Prostate gland (tissue), 2 donors: ENCODE measurements at regions not wholly inside any gene's neighbourhood (a gene's known extent, or its start where the extent isn't known, plus 50 kb on each side); places are given as distances from the start of the nearest gene placed in this dataset.
"Not testable (repeated sequence)": the region's sequence is repeated elsewhere in the genome, so short reads cannot be mapped to it uniquely, and the experiment has no call there.

Experiments
- DNase-seq: peaks from one replicate; pipeline ENCODE4 v3.0.0-alpha.2; 2019; ENCODE audit warnings: low spot score
- H3K27ac ChIP-seq, 2 donors: fragments of 200-600 bp; sonication (generic); 2 replicates each; pipeline ENCODE4 v1.5.1; 2017 to 2019
- H3K27me3 ChIP-seq: fragments of 200-600 bp; sonication (generic); replicated peaks from 2 replicates; pipeline ENCODE4 v1.5.1; 2019; ENCODE audit not compliant: insufficient read depth
- H3K36me3 ChIP-seq, 2 donors: fragments of 200-600 bp; sonication (generic); 1 replicate in 1 of 2; 2 replicates in 1 of 2; pipeline versions ENCODE4 v1.5.1 to v1.8.1; 2017 to 2019
- H3K4me1 ChIP-seq: fragments of 200-600 bp; sonication (generic); replicated peaks from 2 replicates; pipeline ENCODE4 v1.5.1; 2019
- H3K4me3 ChIP-seq, 2 donors: fragments of 200-600 bp; sonication (generic); 2 replicates each; pipeline ENCODE4 v1.5.1; 2017 to 2019
- H3K9me3 ChIP-seq: fragments of 200-600 bp; sonication (generic); 2 replicates; pipeline ENCODE4 v1.5.1; 2017
- POLR2A ChIP-seq: fragments of 450-650 bp; IDR thresholded peaks from one replicate; pipeline ENCODE4 v1.6.1; 2016; ENCODE audit warnings: antibody characterized with exemption, mild to moderate bottlenecking
- POLR2AphosphoS5 ChIP-seq: sonication (generic); formaldehyde crosslinking; IDR thresholded peaks from one replicate; pipeline ENCODE4 v1.6.1; 2017; ENCODE audit warnings: antibody characterized with exemption
- WGBS: methylation state at CpG from one replicate; pipeline ENCODE4 v1.1.5; 2018; 5-methylcytosine and 5-hydroxymethylcytosine counted together
- intact Hi-C: fragments of 100-400 bp; cut with DNase I; formaldehyde crosslinking; loops from one replicate; pipeline ENCODE4 v1.14.2; 2022
- TF ChIP-seq, protein P1 (sequence below), 4 experiments: fragments of 200-600 bp in 2 of 4; fragments of 450-650 bp in 2 of 4; sonication (generic) in 2 of 4; IDR thresholded peaks; 1 replicate in 3 of 4; 2 replicates in 1 of 4; pipeline ENCODE4 v1.5.1; 2016 to 2019; ENCODE audit warnings: antibody characterized with exemption in 4 of 4, mild to moderate bottlenecking in 2 of 4, moderate library complexity in 2 of 4

- H3K4me1 ChIP-seq: no peaks in the 10 kb centered on the region
- no peaks in the 10 kb centered on the region for H3K9me3 ChIP-seq
- DNase-seq: no peak
- no peaks in the 10 kb centered on the region for H3K36me3 ChIP-seq
- H3K27ac ChIP-seq: no peak overlapping the region
- no peaks in the 10 kb centered on the region for H3K27me3 ChIP-seq
- intact Hi-C loops: no loop called here
- 7% methylated on average over 1 of the region's 1 CpG for WGBS
- TF ChIP-seq POLR2A: no peak
- TF ChIP-seq, protein P1, sequence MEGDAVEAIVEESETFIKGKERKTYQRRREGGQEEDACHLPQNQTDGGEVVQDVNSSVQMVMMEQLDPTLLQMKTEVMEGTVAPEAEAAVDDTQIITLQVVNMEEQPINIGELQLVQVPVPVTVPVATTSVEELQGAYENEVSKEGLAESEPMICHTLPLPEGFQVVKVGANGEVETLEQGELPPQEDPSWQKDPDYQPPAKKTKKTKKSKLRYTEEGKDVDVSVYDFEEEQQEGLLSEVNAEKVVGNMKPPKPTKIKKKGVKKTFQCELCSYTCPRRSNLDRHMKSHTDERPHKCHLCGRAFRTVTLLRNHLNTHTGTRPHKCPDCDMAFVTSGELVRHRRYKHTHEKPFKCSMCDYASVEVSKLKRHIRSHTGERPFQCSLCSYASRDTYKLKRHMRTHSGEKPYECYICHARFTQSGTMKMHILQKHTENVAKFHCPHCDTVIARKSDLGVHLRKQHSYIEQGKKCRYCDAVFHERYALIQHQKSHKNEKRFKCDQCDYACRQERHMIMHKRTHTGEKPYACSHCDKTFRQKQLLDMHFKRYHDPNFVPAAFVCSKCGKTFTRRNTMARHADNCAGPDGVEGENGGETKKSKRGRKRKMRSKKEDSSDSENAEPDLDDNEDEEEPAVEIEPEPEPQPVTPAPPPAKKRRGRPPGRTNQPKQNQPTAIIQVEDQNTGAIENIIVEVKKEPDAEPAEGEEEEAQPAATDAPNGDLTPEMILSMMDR (IDR thresholded peaks at IDR 0.05): no peak
- TF ChIP-seq POLR2AphosphoS5: no peak
- no peak overlapping the region for H3K4me3 ChIP-seq
Observed at GRCh38 chr20:29085625-29086024, 2171.8 kb upstream of the DEFB115 start.

DNA sequence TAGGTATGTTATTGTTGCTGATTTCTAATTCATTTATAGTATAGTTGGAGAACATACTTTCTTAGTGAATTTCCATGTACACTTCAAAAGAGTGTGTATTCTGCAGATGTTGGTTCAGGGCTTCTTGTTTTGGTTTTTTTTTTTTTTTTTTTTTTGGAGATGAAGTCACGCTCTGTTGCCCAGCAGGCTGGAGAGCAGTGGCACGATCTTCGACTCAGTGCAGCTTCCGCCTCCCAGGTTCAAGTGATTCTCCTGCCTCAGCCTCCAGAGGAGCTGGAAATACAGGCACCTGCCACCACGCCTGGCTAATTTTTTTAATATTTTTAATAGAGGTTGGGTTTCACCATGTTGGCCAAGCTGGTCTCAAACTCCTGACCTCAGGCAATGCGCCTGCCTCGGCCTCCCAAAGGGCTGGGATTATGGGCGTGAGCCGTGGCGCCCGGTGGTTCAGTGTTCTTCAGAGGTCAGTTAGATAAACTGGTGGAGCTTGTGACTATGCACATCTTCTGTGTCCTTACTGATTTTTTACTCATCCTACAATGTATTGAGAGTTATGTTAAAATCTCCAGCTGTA, 2171.2 kb upstream of the DEFB115 start:
- H3K27ac ChIP-seq, H3K36me3 ChIP-seq, intact Hi-C loops, H3K4me1 ChIP-seq, H3K27me3 ChIP-seq, DNase-seq, H3K9me3 ChIP-seq, H3K4me3 ChIP-seq: not testable (repeated sequence)
- 90% methylated on average over 11 of the region's 11 CpGs for WGBS

GRCh38 chr20:29086938-29087337, 2170.5 kb upstream of the DEFB115 start:
- DNase-seq: no peak
- Histone ChIP-seq H3K9me3 (no peaks in the 10 kb centered on the region), H3K27me3 (no peaks in the 10 kb centered on the region), H3K4me1 (no peaks in the 10 kb centered on the region), H3K36me3 (no peaks in the 10 kb centered on the region), H3K27ac (no peak overlapping the region), H3K4me3 (no peak overlapping the region)
- WGBS: 76% methylated on average over 2 of the region's 2 CpGs
- TF ChIP-seq POLR2A (no peak), POLR2AphosphoS5 (no peak)
- TF ChIP-seq, protein P1 (IDR thresholded peaks at IDR 0.05): no peak
- intact Hi-C loops: no loop called here

DNA sequence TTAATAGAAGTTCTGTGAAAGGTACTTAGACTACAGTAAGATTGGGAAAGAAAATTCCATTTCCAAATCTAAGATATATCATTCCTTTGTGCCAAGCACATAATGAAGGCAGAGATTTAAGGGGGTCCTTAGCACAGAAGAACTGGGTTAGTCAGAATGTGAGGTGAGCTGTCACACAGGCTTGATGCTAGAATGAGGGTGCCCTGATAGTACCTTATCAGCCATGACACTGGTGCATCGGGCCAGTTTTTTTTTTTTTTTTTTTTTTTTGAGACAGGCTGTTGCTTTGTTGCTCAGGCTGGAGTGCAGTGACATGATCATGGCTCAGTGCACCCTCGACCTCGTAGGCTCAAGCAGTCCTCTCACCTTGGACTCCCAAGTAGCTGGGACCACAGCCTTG, 2169.6 kb upstream of the DEFB115 start:
- H3K36me3 ChIP-seq, H3K27me3 ChIP-seq, DNase-seq, H3K9me3 ChIP-seq, H3K4me1 ChIP-seq, H3K4me3 ChIP-seq, intact Hi-C loops, H3K27ac ChIP-seq: not testable (repeated sequence)
- 60% methylated on average over 3 of the region's 3 CpGs for WGBS

DNA sequence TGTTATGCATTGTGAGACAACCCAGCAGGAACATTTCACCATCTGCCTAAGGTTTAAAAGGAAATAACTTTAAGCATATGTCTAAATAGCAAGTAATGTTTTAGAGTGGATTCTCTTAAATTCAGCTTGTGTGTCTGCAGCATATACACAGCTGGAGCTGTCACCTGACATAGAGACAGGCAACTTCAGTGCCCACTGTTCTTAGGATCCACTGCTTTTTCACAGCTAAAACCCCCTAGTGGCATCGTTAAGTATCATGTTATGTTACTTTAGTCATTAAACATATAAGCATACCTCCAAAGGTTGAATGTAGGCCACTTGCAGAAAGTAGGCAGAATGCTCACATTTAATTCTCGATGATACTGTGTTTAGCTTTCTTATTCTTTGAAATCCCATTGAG, 2169.0 kb upstream of the DEFB115 start:
- H3K4me3 ChIP-seq, H3K27ac ChIP-seq, H3K9me3 ChIP-seq, H3K4me1 ChIP-seq, DNase-seq, H3K27me3 ChIP-seq, H3K36me3 ChIP-seq, intact Hi-C loops: not testable (repeated sequence)
- 52% methylated on average over 2 of the region's 2 CpGs for WGBS

GRCh38 chr20:29089409-29089808, 2168.1 kb upstream of the DEFB115 start:
- H3K4me3 ChIP-seq, H3K27ac ChIP-seq, intact Hi-C loops, H3K27me3 ChIP-seq, H3K9me3 ChIP-seq, DNase-seq, H3K4me1 ChIP-seq, H3K36me3 ChIP-seq: not testable (repeated sequence)
- 47% methylated on average over 3 of the region's 3 CpGs for WGBS

GRCh38 chr20:29093958-29094357, 2163.5 kb upstream of the DEFB115 start:
- H3K4me3 ChIP-seq, H3K9me3 ChIP-seq, H3K4me1 ChIP-seq, H3K27me3 ChIP-seq, intact Hi-C loops, H3K36me3 ChIP-seq, DNase-seq, H3K27ac ChIP-seq: not testable (repeated sequence)

DNA sequence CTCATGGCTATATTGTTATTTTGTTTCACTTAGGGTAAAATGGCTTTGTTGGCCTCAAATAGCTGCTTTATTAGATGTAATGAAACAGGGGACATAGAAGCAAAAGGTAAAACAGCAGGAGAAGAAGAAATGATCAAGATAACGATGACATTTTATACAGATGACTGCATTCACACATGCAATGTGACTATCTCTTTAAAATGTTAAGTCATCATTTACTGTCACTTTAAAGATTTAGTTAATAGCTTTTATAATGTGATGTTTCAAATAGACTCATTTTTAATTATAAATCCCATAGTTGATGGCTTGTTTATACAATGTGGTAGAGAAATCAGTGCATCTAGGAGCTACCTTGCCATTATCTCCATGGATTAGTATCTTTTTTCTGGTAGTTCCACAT, 2160.8 kb upstream of the DEFB115 start:
- H3K4me3 ChIP-seq, H3K36me3 ChIP-seq, H3K27me3 ChIP-seq, intact Hi-C loops, DNase-seq, H3K27ac ChIP-seq, H3K4me1 ChIP-seq, H3K9me3 ChIP-seq: not testable (repeated sequence)
- 66% methylated on average over 1 of the region's 1 CpG for WGBS

DNA sequence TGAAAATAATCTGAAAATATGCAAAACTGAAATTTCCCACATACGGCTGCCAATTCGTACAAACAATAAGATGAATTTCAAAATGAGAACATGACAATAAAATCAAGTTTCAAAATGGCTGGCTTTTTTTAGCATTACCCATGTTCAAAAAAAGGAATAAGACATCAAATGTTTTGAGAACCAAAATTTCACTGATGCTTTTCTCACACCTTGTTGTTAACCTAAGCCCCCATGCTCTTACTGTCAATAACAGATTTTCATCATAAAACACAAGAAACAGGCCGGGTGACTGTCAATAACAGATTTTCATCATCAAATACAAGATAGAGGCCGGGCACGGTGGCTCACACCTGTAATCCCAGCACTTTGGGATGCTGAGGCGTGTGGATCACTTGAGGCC, 2149.6 kb upstream of the DEFB115 start:
- DNase-seq, H3K36me3 ChIP-seq, intact Hi-C loops, H3K9me3 ChIP-seq, H3K27ac ChIP-seq, H3K4me3 ChIP-seq, H3K27me3 ChIP-seq, H3K4me1 ChIP-seq: not testable (repeated sequence)
- 73% methylated on average over 6 of the region's 6 CpGs for WGBS

- H3K27me3 ChIP-seq, H3K27ac ChIP-seq, H3K9me3 ChIP-seq, H3K4me3 ChIP-seq, H3K36me3 ChIP-seq, intact Hi-C loops, DNase-seq, H3K4me1 ChIP-seq: not testable (repeated sequence)
- WGBS: 67% methylated on average over 2 of the region's 2 CpGs
Observed at GRCh38 chr20:29109386-29109785, 2148.1 kb upstream of the DEFB115 start.

DNA sequence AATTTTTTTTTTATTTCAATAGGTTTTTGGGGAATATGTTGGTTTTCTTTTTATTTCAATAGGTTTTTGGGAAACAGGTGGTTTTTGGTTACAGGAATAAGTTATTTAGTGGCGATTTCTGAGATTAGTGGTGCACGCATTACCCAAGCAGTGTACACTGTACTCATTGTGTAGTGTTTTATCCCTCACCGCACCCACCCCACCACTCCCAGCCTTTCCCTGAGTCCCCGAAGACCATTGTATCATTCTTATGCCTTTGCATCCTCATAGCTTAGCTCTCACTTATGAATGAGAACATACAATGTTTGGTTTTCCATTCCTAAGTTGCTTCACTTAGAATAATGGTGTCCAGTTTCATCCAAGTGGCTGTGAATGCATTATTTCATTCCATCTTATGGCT, 2142.4 kb upstream of the DEFB115 start:
- 76% methylated on average over 4 of the region's 4 CpGs for WGBS
- intact Hi-C loops: not testable (repeated sequence)

More for the DNA sequence above, 2142.4 kb upstream of the DEFB115 start:
- not testable (repeated sequence) for H3K9me3 ChIP-seq, H3K36me3 ChIP-seq, H3K4me1 ChIP-seq, H3K27ac ChIP-seq, H3K4me3 ChIP-seq, H3K27me3 ChIP-seq, DNase-seq
